ENCODE measurements at regions not wholly inside any gene's neighbourhood (a gene's known extent, or its start where the extent isn't known, plus 50 kb on each side); places are given as distances from the start of the nearest gene placed in this dataset.
A peak's percentile ranks its signal among the peaks of the same experiment; 100 is the strongest.

GRCh38 chr2:239780236-239780994 lies 244.7 kb downstream of the NDUFA10 start:
- no peak for TF ChIP-seq POLR2A (IDR thresholded peaks at IDR 0.05)
- TF ChIP-seq CTCF (IDR thresholded peaks at IDR 0.05): no peak

GRCh38 chr2:239779584-239779983 lies 245.6 kb downstream of the NDUFA10 start:
- no peaks in the 10 kb centered on the region for H3K4me1 ChIP-seq
- H3K4me3 ChIP-seq: no peak overlapping the region
- H3K27me3 ChIP-seq: no peaks in the 10 kb centered on the region
- TF ChIP-seq CTCF (IDR thresholded peaks at IDR 0.05) (no peak), POLR2A (IDR thresholded peaks at IDR 0.05) (no peak)
- H3K36me3 ChIP-seq: no peaks in the 10 kb centered on the region
- no peak overlapping the region for H3K27ac ChIP-seq
- DNase-seq: no peak
- H3K9me3 ChIP-seq: no peaks in the 10 kb centered on the region

More at GRCh38 chr2:239780236-239780994, 244.7 kb downstream of the NDUFA10 start:
- Histone ChIP-seq H3K4me3 (no peak overlapping the region), H3K27ac (no peak overlapping the region), H3K9me3 (no peaks in the 10 kb centered on the region), H3K27me3 (no peaks in the 10 kb centered on the region), H3K4me1 (no peaks in the 10 kb centered on the region), H3K36me3 (no peaks in the 10 kb centered on the region)
- peak in 1 of 3 donors; percentile 27 for DNase-seq

GRCh38 chr2:239778861-239779558 lies 246.1 kb downstream of the NDUFA10 start:
- Histone ChIP-seq H3K27ac (no peak overlapping the region), H3K27me3 (no peaks in the 10 kb centered on the region), H3K4me3 (no peak overlapping the region), H3K9me3 (no peaks in the 10 kb centered on the region), H3K36me3 (no peaks in the 10 kb centered on the region), H3K4me1 (no peaks in the 10 kb centered on the region)
- DNase-seq: peak in 1 of 3 donors; percentile 30
- TF ChIP-seq POLR2A (IDR thresholded peaks at IDR 0.05) (no peak), CTCF (IDR thresholded peaks at IDR 0.05) (no peak)

GRCh38 chr2:239778042-239778851 lies 246.9 kb downstream of the NDUFA10 start:
- Histone ChIP-seq H3K27ac (no peak overlapping the region), H3K4me1 (no peaks in the 10 kb centered on the region), H3K9me3 (no peaks in the 10 kb centered on the region), H3K27me3 (no peaks in the 10 kb centered on the region), H3K36me3 (no peaks in the 10 kb centered on the region), H3K4me3 (no peak overlapping the region)
- no peak for TF ChIP-seq POLR2A (IDR thresholded peaks at IDR 0.05)
- TF ChIP-seq CTCF (IDR thresholded peaks at IDR 0.05): no peak
- DNase-seq: peak in 1 of 3 donors; percentile 26

- Histone ChIP-seq H3K27ac (no peak overlapping the region), H3K36me3 (no peaks in the 10 kb centered on the region), H3K9me3 (no peaks in the 10 kb centered on the region), H3K27me3 (no peaks in the 10 kb centered on the region), H3K4me1 (no peaks in the 10 kb centered on the region), H3K4me3 (no peak overlapping the region)
- TF ChIP-seq POLR2A (IDR thresholded peaks at IDR 0.05) (no peak), CTCF (IDR thresholded peaks at IDR 0.05) (no peak)
- peak in 1 of 3 donors; percentile 23 for DNase-seq
Observed at GRCh38 chr2:239777219-239777618, 247.9 kb downstream of the NDUFA10 start.
